ENCODE measurements at regions not wholly inside any gene's neighbourhood (a gene's known extent, or its start where the extent isn't known, plus 50 kb on each side); places are given as distances from the start of the nearest gene placed in this dataset.

- Mint-ChIP-seq H3K4me3 (no peak overlapping the region), H3K9me3 (peaks cover 3% of the 10 kb centered on the region), H3K27ac (no peak overlapping the region), H3K27me3 (no peaks in the 10 kb centered on the region), H3K4me1 (peaks cover 22% of the 10 kb centered on the region), H3K36me3 (no peaks in the 10 kb centered on the region)
- POLR2A ChIA-PET: no interaction called here
- DNase-seq: no peak
- no peak for ATAC-seq (ENCODE audit: low read depth)
Observed at GRCh38 chr2:147634826-147635225, 210.0 kb upstream of the ACVR2A start.

DNA sequence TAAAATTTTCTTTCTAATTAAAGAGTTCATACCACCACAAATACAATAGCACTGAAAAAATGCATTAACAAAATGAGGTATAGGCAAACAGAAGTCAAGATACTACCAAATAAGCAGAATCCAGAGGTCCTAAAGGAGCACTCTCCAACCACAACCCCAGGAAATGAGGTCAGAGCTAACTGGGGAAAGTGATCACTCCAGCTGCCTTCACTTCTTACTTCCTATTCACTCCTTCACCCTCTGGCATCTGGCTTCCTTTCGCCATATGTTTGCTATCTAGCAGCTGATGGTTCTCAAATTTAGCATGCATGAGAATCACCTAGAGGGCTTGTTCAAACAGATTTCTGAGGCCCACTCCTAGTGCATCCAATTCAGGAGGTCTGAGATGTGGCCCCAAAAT, 212.6 kb upstream of the ACVR2A start:
- no peak overlapping the region for H3K4me3 Mint-ChIP-seq
- H3K4me1 Mint-ChIP-seq: peaks cover 26% of the 10 kb centered on the region
- ATAC-seq (ENCODE audit: low read depth) (no peak), DNase-seq (no peak)
- no peak overlapping the region for H3K27ac Mint-ChIP-seq
- no peaks in the 10 kb centered on the region for H3K36me3 Mint-ChIP-seq
- peaks cover 3% of the 10 kb centered on the region for H3K9me3 Mint-ChIP-seq
- POLR2A ChIA-PET: no interaction called here
- H3K27me3 Mint-ChIP-seq: no peaks in the 10 kb centered on the region

DNA sequence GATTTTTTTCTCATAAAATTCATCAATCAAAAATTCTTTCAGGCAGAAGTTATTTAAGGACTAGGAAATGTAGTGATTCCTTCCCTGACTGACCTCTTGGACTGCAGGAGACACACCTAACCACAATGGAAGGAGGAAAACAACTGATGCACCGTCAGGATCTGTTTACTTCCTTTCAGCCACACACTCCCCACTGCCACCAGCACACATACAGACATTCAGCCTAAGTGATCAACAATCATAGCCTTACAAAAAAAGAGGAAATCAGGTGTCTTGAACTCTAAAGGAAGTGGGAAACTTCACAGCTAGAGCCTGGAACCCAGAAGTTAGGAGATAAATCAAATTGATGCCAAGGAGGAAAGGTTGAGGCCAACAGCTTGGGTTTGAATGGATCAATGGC, 213.5 kb upstream of the ACVR2A start:
- no peaks in the 10 kb centered on the region for H3K27me3 Mint-ChIP-seq

GRCh38 chr2:147630585-147630984, 214.2 kb upstream of the ACVR2A start:
- Mint-ChIP-seq H3K9me3 (peaks cover 3% of the 10 kb centered on the region), H3K4me3 (no peak overlapping the region), H3K27me3 (no peaks in the 10 kb centered on the region), H3K4me1 (peaks cover 23% of the 10 kb centered on the region), H3K27ac (peak overlapping the region; percentile 10), H3K36me3 (no peaks in the 10 kb centered on the region)
- POLR2A ChIA-PET: no interaction called here
- DNase-seq (no peak), ATAC-seq (ENCODE audit: low read depth) (no peak)

More for the DNA sequence above, 213.5 kb upstream of the ACVR2A start:
- Mint-ChIP-seq H3K9me3 (peaks cover 3% of the 10 kb centered on the region), H3K4me1 (peaks cover 23% of the 10 kb centered on the region), H3K36me3 (no peaks in the 10 kb centered on the region), H3K27ac (peak overlapping the region; percentile 57), H3K4me3 (peak overlapping the region; percentile 6)
- DNase-seq: no peak
- POLR2A ChIA-PET: no interaction called here
- ATAC-seq (ENCODE audit: low read depth): peak; percentile 37

DNA sequence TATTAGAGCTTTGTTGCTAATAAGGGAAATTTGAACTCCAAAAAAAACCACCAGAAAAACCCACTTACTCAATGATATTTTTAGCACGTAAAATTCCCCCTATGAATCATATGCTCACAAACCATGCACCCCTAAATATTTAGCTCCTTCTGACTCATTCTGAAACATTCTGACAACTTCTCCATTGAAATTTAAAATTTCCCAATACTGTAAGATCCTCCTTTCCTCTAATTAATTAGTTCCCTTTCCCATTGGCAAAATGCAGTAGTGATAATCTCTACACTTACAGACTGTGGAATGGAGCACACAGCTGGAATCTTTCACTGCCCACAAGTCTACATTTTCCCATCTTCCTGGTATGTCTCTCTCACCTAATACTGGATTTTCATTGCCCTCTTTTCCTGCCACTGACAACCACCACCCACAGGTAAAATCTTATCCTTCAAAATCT, 215.8 kb upstream of the ACVR2A start:
- no peak overlapping the region for H3K27ac Mint-ChIP-seq
- H3K4me3 Mint-ChIP-seq: no peak overlapping the region
- POLR2A ChIA-PET: interaction anchor here (0.5 kb wide), 1 partner anchor 15 kb away, joined by 3 read pairs; no protein-coding TSS in a partner anchor

DNA sequence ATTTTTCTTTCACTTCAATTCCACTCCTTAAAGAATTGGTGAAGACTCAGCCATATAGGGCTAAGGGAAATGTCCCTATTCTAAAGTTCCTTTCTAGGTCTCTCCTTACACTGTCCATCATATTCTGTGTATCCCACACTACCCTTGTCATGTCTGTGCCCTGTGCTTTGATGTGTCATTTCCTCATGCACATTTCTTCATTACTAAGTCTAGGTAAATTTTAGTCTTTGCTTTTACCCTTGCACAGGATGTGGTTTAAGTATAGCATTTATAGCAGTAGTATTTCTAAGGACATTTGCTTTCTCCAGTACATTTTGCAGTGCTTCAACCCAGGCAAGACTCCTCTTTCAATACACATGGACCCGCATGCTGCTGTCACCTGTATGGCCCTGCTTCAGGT, 221.5 kb upstream of the ACVR2A start:
- peak overlapping the region; percentile 71 for H3K4me3 Mint-ChIP-seq
- peak overlapping the region; percentile 91 for H3K27ac Mint-ChIP-seq
- H3K36me3 Mint-ChIP-seq: peaks cover 5% of the 10 kb centered on the region
- DNase-seq (peak; percentile 43), ATAC-seq (ENCODE audit: low read depth) (peak; percentile 100)
- POLR2A ChIA-PET: interaction anchor here (0.7 kb wide), 1 partner anchor 92 kb away, joined by 3 read pairs; no protein-coding TSS in a partner anchor
- peaks cover 14% of the 10 kb centered on the region for H3K4me1 Mint-ChIP-seq
- peaks cover 3% of the 10 kb centered on the region for H3K9me3 Mint-ChIP-seq
- H3K27me3 Mint-ChIP-seq: no peaks in the 10 kb centered on the region

More for the DNA sequence above, 215.8 kb upstream of the ACVR2A start:
- no peaks in the 10 kb centered on the region for H3K27me3 Mint-ChIP-seq
- H3K9me3 Mint-ChIP-seq: peaks cover 3% of the 10 kb centered on the region
- H3K4me1 Mint-ChIP-seq: peaks cover 27% of the 10 kb centered on the region
- ATAC-seq (ENCODE audit: low read depth): no peak
- no peaks in the 10 kb centered on the region for H3K36me3 Mint-ChIP-seq
- DNase-seq: no peak

DNA sequence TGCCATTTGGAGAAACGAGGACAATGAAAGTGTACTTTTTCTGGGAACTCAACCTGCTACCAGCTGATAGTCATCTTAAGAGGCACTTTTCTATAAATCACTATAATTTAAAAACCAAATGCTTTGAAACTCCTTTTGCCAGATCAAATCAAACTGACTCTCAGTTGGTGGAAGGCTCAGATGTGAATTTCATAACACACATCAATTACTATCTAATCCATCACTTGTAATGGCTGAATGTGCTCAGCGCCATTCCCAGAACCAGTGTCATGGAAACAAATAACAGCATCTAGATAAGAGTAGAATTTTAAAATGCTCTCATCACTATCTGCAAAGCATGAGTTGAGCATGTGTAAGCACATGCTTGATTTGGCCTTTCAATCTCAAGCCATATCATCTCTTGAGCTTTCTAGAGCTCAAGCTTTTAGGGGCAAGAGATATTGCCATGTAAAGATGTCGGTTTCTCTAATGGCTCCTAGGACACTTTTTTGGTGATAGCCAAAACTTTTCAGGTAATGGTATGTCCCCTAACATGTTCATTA, 223.1 kb upstream of the ACVR2A start:
- no peaks in the 10 kb centered on the region for H3K27me3 Mint-ChIP-seq
- POLR2A ChIA-PET: no interaction called here
- no peak for ATAC-seq (ENCODE audit: low read depth)
- H3K4me1 Mint-ChIP-seq: peaks cover 14% of the 10 kb centered on the region
- no peak overlapping the region for H3K4me3 Mint-ChIP-seq
- H3K27ac Mint-ChIP-seq: no peak overlapping the region
- H3K9me3 Mint-ChIP-seq: peaks cover 3% of the 10 kb centered on the region
- H3K36me3 Mint-ChIP-seq: peaks cover 5% of the 10 kb centered on the region
- DNase-seq: no peak

- POLR2A ChIA-PET: no interaction called here
- Mint-ChIP-seq H3K27ac (no peak overlapping the region), H3K36me3 (peaks cover 5% of the 10 kb centered on the region), H3K27me3 (no peaks in the 10 kb centered on the region), H3K4me3 (no peak overlapping the region), H3K9me3 (peaks cover 5% of the 10 kb centered on the region), H3K4me1 (peaks cover 14% of the 10 kb centered on the region)
- ATAC-seq (ENCODE audit: low read depth) (no peak), DNase-seq (no peak)
Observed at GRCh38 chr2:147619808-147620207, 225.0 kb upstream of the ACVR2A start.

DNA sequence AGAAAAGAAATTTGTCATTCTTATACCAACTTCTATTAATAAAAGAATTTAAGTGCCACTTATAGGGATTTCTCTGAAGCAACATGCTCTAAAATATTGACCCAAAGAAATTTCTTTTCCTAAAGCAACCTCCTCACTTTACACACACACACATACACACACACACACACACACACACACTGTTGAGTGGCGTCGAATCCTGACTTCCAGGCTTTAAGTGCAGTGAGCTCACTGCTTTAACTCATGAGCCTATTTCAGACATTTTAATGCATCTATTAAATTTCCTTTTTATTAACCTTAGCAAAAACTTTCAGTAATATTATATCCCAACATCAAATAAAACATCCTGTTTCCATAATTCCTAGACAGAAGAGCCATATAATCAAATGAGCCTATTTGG, 229.1 kb upstream of the ACVR2A start:
- peaks cover 2% of the 10 kb centered on the region for H3K9me3 Mint-ChIP-seq

GRCh38 chr2:147614979-147615470, 229.8 kb upstream of the ACVR2A start:
- Mint-ChIP-seq H3K36me3 (peaks cover 1% of the 10 kb centered on the region), H3K27me3 (no peaks in the 10 kb centered on the region), H3K4me3 (no peak overlapping the region), H3K27ac (no peak overlapping the region), H3K4me1 (no peaks in the 10 kb centered on the region), H3K9me3 (peaks cover 2% of the 10 kb centered on the region)
- POLR2A ChIA-PET: no interaction called here
- ATAC-seq (ENCODE audit: low read depth): no peak
- DNase-seq: no peak

More for the DNA sequence above, 229.1 kb upstream of the ACVR2A start:
- H3K4me1 Mint-ChIP-seq: no peaks in the 10 kb centered on the region
- ATAC-seq (ENCODE audit: low read depth) (no peak), DNase-seq (no peak)
- POLR2A ChIA-PET: no interaction called here
- peaks cover 1% of the 10 kb centered on the region for H3K36me3 Mint-ChIP-seq
- H3K4me3 Mint-ChIP-seq: no peak overlapping the region
- H3K27ac Mint-ChIP-seq: no peak overlapping the region
- no peaks in the 10 kb centered on the region for H3K27me3 Mint-ChIP-seq

DNA sequence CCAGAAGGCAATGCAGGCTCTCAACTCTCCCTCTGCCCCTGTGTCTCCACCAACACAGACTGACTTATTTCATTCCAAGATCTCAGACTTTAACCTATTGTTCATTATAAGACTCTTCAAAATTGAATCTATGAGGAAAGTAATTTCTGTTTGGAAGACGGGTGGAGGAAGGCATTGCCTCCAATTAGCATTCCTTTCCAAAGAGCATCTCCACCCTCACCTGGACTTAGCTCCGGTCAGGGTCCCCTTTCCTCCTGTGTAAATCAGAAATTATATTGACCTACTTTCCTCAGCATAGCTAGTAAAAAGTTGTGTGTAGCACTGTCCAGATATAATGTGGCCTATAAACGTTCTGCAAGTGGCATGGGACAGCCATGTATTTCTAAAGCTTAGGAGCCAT, 230.4 kb upstream of the ACVR2A start:
- POLR2A ChIA-PET: no interaction called here
- H3K27me3 Mint-ChIP-seq: no peaks in the 10 kb centered on the region
- H3K4me1 Mint-ChIP-seq: peaks cover 2% of the 10 kb centered on the region
- ATAC-seq (ENCODE audit: low read depth) (no peak), DNase-seq (no peak)
- no peak overlapping the region for H3K27ac Mint-ChIP-seq
- peaks cover 1% of the 10 kb centered on the region for H3K36me3 Mint-ChIP-seq
- H3K9me3 Mint-ChIP-seq: peaks cover 2% of the 10 kb centered on the region
- no peak overlapping the region for H3K4me3 Mint-ChIP-seq

- POLR2A ChIA-PET: interaction anchor here (0.8 kb wide), 1 partner anchor 110 kb away, joined by 3 read pairs; no protein-coding TSS in a partner anchor
- Mint-ChIP-seq H3K36me3 (peaks cover 1% of the 10 kb centered on the region), H3K27ac (no peak overlapping the region), H3K4me1 (peaks cover 2% of the 10 kb centered on the region), H3K9me3 (peaks cover 2% of the 10 kb centered on the region), H3K27me3 (peaks cover 2% of the 10 kb centered on the region), H3K4me3 (no peak overlapping the region)
- DNase-seq: no peak
- no peak for ATAC-seq (ENCODE audit: low read depth)
Observed at GRCh38 chr2:147610496-147611040, 234.3 kb upstream of the ACVR2A start.

DNA sequence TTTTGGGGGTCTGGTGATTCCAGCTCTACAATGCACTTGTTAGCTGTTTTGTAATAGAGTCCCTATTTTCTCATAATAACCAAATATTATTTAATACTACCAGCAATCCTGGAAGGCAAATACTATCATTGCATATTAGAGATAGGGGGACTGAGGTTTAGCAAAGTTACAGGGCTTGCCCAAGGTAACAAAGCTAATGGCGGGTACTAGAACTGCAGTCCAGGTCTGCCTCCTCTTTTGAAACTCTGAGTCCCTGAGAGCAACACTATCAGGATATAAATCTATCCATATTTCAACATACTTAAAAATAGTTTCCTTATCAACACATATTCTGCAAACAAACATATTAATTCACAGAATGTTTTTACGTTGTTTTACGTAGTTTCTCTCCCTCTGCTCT, 235.5 kb upstream of the ACVR2A start:
- no peak for ATAC-seq (ENCODE audit: low read depth)
- Mint-ChIP-seq H3K9me3 (peaks cover 3% of the 10 kb centered on the region), H3K27ac (peak overlapping the region; percentile 7), H3K4me3 (no peak overlapping the region), H3K36me3 (peaks cover 1% of the 10 kb centered on the region), H3K4me1 (peaks cover 2% of the 10 kb centered on the region), H3K27me3 (peaks cover 2% of the 10 kb centered on the region)
- DNase-seq: no peak
- POLR2A ChIA-PET: no interaction called here

- Mint-ChIP-seq H3K4me1 (peaks cover 2% of the 10 kb centered on the region), H3K9me3 (peaks cover 7% of the 10 kb centered on the region), H3K27me3 (peaks cover 2% of the 10 kb centered on the region), H3K27ac (no peak overlapping the region), H3K36me3 (peaks cover 2% of the 10 kb centered on the region), H3K4me3 (no peak overlapping the region)
- DNase-seq (no peak), ATAC-seq (ENCODE audit: low read depth) (no peak)
- POLR2A ChIA-PET: no interaction called here
Observed at GRCh38 chr2:147607379-147607778, 237.4 kb upstream of the ACVR2A start.

All from activated naive CD8-positive, alpha-beta T cell treated with anti-CD3 and anti-CD28 coated beads, Interleukin-2, amount 10 ng/mL, durations not matched to agents 7 days and 5 days (primary cell).